Brain pericyte (primary cell): ENCODE measurements at regions not wholly inside any gene's neighbourhood (a gene's known extent, or its start where the extent isn't known, plus 50 kb on each side); places are given as distances from the start of the nearest gene placed in this dataset.

ENCODE experiments used
- DNase-seq: peaks from one replicate; pipeline ENCODE4 v3.0.0-alpha.2; 2012; ENCODE audit warnings: low read depth, low spot score

GRCh38 chr21:34022627-34023335 lies 50.6 kb upstream of the MRPS6 start:
- DNase-seq: no peak

GRCh38 chr21:34021726-34022125 lies 51.7 kb upstream of the MRPS6 start:
- DNase-seq: no peak

- no peak for DNase-seq
Measured at GRCh38 chr21:34020983-34021553, 52.3 kb upstream of the MRPS6 start.

- no peak for DNase-seq
Measured at GRCh38 chr21:34020005-34020847, 53.2 kb upstream of the MRPS6 start.

- no peak for DNase-seq
Measured at GRCh38 chr21:34019402-34019801, 54.0 kb upstream of the MRPS6 start.

- no peak for DNase-seq
Measured at GRCh38 chr21:34018910-34019309, 54.5 kb upstream of the MRPS6 start.

GRCh38 chr21:34018185-34018584 lies 55.2 kb upstream of the MRPS6 start:
- DNase-seq: no peak

GRCh38 chr21:34017039-34017961 lies 56.1 kb upstream of the MRPS6 start:
- no peak for DNase-seq

- no peak for DNase-seq
Measured at GRCh38 chr21:34012640-34013039, 60.7 kb upstream of the MRPS6 start.

- no peak for DNase-seq
Measured at GRCh38 chr21:34011660-34012059, 61.7 kb upstream of the MRPS6 start.

- DNase-seq: no peak
Measured at GRCh38 chr21:34009193-34009592, 64.2 kb upstream of the MRPS6 start.

- no peak for DNase-seq
Measured at GRCh38 chr21:34008618-34009017, 64.8 kb upstream of the MRPS6 start.

GRCh38 chr21:34006611-34007168 lies 66.7 kb upstream of the MRPS6 start:
- no peak for DNase-seq

GRCh38 chr21:34004974-34005373 lies 68.4 kb upstream of the MRPS6 start:
- DNase-seq: no peak

GRCh38 chr21:34004013-34004938 lies 69.1 kb upstream of the MRPS6 start:
- no peak for DNase-seq

GRCh38 chr21:34003428-34003827 lies 70.0 kb upstream of the MRPS6 start:
- DNase-seq: no peak

GRCh38 chr21:34000375-34000774 lies 73.0 kb upstream of the MRPS6 start:
- no peak for DNase-seq

- DNase-seq: no peak
Measured at GRCh38 chr21:33998809-33999208, 74.6 kb upstream of the MRPS6 start.

- DNase-seq: no peak
Measured at GRCh38 chr21:33998402-33998801, 75.0 kb upstream of the MRPS6 start.

- no peak for DNase-seq
Measured at GRCh38 chr21:33997436-33997835, 75.9 kb upstream of the MRPS6 start.
